ENCODE measurements at regions not wholly inside any gene's neighbourhood (a gene's known extent, or its start where the extent isn't known, plus 50 kb on each side); places are given as distances from the start of the nearest gene placed in this dataset.

GRCh38 chr6:120214088-120214499, 864.5 kb upstream of the MAN1A1 start:
- H3K27me3 ChIP-seq, result no peaks in the 10 kb centered on the region
- no peak for DNase-seq (ENCODE audit: low spot score in 2 of 2)
- no peak for TF ChIP-seq EP300 (IDR thresholded peaks at IDR 0.05)
- no peak for TF ChIP-seq POLR2A (IDR thresholded peaks at IDR 0.05)
- TF ChIP-seq CTCF (IDR thresholded peaks at IDR 0.05), result no peak
- H3K27ac ChIP-seq, result no peak overlapping the region
- H3K4me1 ChIP-seq, result no peaks in the 10 kb centered on the region
- no peaks in the 10 kb centered on the region for H3K9me3 ChIP-seq
- no peaks in the 10 kb centered on the region for H3K36me3 ChIP-seq
- no peak overlapping the region for H3K4me3 ChIP-seq

- H3K27ac ChIP-seq, result no peak overlapping the region
- no peak overlapping the region for H3K4me3 ChIP-seq
- no peaks in the 10 kb centered on the region for H3K36me3 ChIP-seq
- TF ChIP-seq CTCF (IDR thresholded peaks at IDR 0.05) (no peak), POLR2A (IDR thresholded peaks at IDR 0.05) (no peak), EP300 (IDR thresholded peaks at IDR 0.05) (no peak)
- H3K4me1 ChIP-seq, result no peaks in the 10 kb centered on the region
- DNase-seq (ENCODE audit: low spot score in 2 of 2), result no peak
- 46 to 51% methylated on average over 4 of the region's 4 CpGs for WGBS, 2 donors
- no peaks in the 10 kb centered on the region for H3K9me3 ChIP-seq
- no peaks in the 10 kb centered on the region for H3K27me3 ChIP-seq
These were observed 862.6 kb upstream of the MAN1A1 start for GRCh38 chr6:120211955-120212792.

- H3K4me3 ChIP-seq, result no peak overlapping the region
- no peaks in the 10 kb centered on the region for H3K36me3 ChIP-seq
- H3K27ac ChIP-seq, result no peak overlapping the region
- 72 to 82% methylated on average over 1 of the region's 1 CpG for WGBS, 2 donors
- TF ChIP-seq CTCF (IDR thresholded peaks at IDR 0.05), result no peak
- no peak for TF ChIP-seq EP300 (IDR thresholded peaks at IDR 0.05)
- no peak for TF ChIP-seq POLR2A (IDR thresholded peaks at IDR 0.05)
- H3K4me1 ChIP-seq, result no peaks in the 10 kb centered on the region
- no peak for DNase-seq (ENCODE audit: low spot score in 2 of 2)
- no peaks in the 10 kb centered on the region for H3K9me3 ChIP-seq
- H3K27me3 ChIP-seq, result no peaks in the 10 kb centered on the region
These were observed 853.3 kb upstream of the MAN1A1 start for GRCh38 chr6:120202878-120203277.

GRCh38 chr6:120200853-120201252, 851.3 kb upstream of the MAN1A1 start:
- H3K27me3 ChIP-seq, result no peaks in the 10 kb centered on the region
- DNase-seq (ENCODE audit: low spot score in 2 of 2), result no peak
- no peaks in the 10 kb centered on the region for H3K36me3 ChIP-seq
- H3K9me3 ChIP-seq, result no peaks in the 10 kb centered on the region
- H3K4me3 ChIP-seq, result no peak overlapping the region
- no peak for TF ChIP-seq CTCF (IDR thresholded peaks at IDR 0.05)
- TF ChIP-seq POLR2A (IDR thresholded peaks at IDR 0.05), result no peak
- TF ChIP-seq EP300 (IDR thresholded peaks at IDR 0.05), result no peak
- H3K4me1 ChIP-seq, result no peaks in the 10 kb centered on the region
- H3K27ac ChIP-seq, result no peak overlapping the region
- WGBS, 2 donors, result 69 to 70% methylated on average over 2 of the region's 2 CpGs

- no peaks in the 10 kb centered on the region for H3K36me3 ChIP-seq
- H3K4me3 ChIP-seq, result no peak overlapping the region
- no peak for DNase-seq (ENCODE audit: low spot score in 2 of 2)
- H3K27ac ChIP-seq, result no peak overlapping the region
- no peaks in the 10 kb centered on the region for H3K27me3 ChIP-seq
- TF ChIP-seq CTCF (IDR thresholded peaks at IDR 0.05), result no peak
- no peak for TF ChIP-seq EP300 (IDR thresholded peaks at IDR 0.05)
- TF ChIP-seq POLR2A (IDR thresholded peaks at IDR 0.05), result no peak
- no peaks in the 10 kb centered on the region for H3K9me3 ChIP-seq
- no peaks in the 10 kb centered on the region for H3K4me1 ChIP-seq
These were observed 848.5 kb upstream of the MAN1A1 start for GRCh38 chr6:120198033-120198432.

All from tibial nerve (tissue), 4 donors.